ENCODE measurements at regions not wholly inside any gene's neighbourhood (a gene's known extent, or its start where the extent isn't known, plus 50 kb on each side); places are given as distances from the start of the nearest gene placed in this dataset.

DNA sequence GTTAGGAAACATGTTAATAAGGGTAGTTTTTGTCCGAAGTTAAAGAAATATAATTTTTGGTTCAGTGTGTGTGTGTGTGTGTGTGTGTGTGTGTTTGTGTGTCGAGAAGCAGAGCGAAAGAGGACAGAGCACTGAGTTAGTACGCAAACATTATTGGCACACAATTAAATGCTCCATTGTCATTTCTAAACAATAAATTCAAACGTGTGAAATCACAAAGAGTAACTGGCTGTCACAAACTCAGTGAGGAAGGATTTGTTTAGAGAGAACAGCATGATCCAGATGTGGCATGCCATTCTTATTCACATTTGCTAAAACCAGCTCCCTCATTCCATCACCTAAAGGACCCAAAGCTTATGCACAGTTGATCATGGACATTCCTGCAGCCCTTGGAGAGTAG, 970.8 kb downstream of the DTWD2 start:
- no peak for DNase-seq

DNA sequence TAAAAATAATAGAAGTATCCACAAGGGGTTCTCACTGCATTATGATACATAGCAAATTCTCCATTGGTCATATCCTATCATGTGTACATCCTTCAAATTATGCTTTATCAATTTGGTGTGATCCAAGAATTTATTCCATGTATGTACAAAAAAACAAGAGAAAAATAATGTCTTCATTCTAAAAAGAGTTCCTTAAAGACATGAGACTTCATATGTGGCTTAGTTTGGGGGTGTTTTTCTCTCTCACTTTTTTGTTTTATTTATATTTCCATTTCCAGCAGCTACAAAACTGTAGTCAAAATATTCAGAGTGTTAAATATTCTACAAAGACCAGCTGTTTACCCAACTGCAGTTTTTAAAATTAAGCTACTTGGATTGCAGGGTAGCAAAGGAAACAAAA, 972.0 kb downstream of the DTWD2 start:
- DNase-seq, result no peak

- DNase-seq, result no peak
Observed at GRCh38 chr5:118015511-118015910, 972.8 kb downstream of the DTWD2 start.

DNA sequence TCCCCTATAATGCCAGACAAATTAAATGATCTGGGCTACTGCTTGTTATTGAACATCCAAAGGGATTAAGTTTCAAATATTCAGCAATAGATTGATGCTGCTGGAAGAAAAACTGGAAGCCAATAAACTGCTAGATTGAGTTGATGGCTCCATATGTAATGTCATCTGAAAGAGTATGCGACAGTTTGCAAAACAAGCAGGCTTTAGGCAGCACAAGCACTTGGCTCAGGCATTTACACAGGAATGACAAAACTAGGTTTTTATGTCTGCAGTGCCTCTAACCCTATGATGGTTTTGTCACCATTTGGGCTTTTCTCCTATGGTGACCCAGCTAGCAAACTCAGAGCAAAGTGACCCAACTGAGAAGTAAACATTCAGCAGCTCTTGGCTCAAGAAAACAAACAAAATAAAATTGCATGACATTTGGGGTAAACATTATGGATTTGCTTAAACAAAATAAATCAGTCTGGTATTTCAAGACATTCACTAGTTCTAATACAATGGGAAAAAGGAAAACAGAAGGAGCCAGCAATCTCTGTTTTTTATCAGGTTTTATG, 978.5 kb downstream of the DTWD2 start:
- no peak for DNase-seq

DNA sequence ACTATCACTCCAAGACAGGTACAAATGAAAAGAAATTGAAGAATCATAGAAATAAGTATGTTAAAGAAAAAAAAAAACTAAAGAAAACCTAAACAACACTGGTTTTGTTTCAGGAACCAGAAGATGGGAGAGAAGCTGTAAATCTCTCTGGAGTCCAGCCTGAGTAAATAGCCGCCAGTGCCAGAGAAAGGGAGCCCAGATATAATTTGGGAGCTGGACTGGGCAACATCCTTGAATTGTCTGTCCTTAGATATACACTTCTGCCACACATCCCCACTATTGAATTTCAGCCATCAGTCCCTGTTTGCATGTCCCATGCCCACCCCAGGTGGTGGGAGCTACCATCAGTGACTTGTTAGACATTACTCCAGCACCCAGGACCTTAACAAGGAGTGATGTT, 979.6 kb downstream of the DTWD2 start:
- DNase-seq, result no peak

DNA sequence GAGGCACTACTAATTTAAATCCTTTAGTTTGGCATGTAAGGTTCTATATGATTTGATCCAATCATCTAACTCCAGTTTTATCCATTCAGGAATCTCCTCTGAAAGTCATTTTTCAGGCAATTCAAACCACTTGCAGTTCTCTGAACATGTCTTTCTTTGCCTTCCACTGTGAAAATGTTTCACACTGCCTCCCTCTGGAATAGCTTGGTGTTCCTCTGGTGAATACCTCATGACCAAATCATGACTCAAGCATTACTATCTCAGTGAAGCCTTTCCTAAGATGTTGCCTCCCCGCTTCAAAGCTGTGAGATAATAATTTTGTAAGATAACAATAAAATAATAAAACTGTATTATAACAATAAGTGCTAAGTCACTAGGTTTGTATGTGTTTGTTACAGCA, 981.1 kb downstream of the DTWD2 start:
- no peak for DNase-seq

- no peak for DNase-seq
Observed at GRCh38 chr5:118006219-118006618, 982.1 kb downstream of the DTWD2 start.

DNA sequence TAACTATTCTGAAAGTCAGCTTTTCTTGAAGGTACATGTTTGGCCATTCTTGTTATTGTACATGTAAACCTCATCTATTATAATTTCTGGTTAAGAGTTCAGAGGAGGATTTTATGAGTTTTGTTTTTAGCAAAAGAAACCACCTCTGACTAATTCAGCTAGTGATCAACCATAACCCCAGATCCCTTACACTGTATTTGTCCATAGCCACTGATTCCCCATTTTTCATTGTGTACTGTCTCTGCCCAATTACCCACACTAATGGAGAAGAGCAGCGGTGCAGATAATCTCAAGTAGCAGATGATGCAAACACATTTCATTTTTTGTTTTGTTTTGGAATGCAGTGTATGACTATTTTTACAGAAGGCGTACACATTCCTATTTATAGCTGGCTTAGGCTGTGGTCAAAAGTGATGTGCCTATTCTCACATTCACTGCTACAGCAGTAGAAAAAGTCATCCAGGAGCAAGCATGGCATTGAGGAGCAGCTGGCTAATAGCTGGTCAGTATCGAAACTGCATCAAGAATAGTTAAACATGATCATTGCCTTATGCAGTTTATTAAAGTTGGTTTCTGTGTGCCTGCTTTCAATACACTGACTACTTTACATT, 988.3 kb downstream of the DTWD2 start:
- no peak for DNase-seq

DNA sequence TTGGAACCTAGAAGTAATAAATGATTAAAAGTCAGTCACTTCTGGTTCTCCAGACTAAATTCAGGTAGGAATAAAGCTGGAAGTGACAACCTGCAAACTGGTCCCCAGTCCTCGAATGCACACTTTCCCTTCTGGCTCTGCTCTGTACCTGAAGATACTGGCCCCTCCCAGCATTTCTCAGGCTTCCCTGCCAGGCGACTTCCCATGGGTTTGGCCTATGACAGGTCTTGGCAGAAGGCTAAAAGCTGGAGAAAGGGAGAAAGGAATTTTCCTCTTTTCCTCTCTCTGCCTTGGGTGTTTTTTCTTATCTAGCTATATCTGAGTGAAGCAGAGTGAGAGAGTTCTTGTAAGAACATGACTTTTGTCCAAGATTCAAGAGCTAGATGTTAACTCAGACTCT, 1005.7 kb downstream of the DTWD2 start:
- DNase-seq, result no peak

- DNase-seq, result no peak
Observed at GRCh38 chr5:117973785-117974184, 1014.6 kb downstream of the DTWD2 start.

DNA sequence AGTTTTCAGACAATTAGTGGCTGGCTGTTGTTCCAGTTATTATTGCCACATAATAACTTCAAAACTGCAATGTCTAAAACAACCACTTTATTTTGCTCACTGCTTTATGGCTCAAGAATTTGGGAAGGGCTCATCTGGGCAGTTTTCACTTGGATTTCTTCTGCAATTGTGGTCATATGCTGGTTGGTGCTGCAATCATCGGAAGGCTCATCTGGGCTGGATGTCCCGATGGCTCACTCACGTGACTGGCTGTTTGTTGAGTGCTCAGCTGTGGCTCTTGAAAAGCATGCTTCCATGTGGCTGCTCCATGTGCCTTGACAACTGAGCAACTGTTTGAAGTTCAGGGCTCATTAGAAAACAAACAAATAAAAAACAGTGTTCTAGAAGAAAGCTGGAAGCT, 1032.5 kb downstream of the DTWD2 start:
- DNase-seq, result no peak

DNA sequence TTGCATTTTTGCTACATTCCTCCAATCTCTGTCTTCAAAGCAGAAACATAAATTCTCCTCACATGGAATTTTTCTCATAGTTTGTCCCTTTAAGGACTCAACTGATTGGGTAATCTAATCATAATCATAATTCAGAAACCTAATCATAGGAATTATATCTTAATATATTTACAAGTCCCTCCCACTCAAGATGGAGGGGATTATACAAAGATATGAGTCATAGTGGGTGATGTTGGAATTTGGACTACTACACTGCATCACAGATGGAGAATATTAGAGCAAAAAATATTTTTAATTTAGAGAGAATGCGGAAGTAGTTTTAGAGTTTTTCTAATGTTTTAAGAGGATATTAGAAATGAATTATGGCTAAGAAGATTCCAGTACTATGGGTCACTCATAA, 1034.0 kb downstream of the DTWD2 start:
- DNase-seq, result no peak

DNA sequence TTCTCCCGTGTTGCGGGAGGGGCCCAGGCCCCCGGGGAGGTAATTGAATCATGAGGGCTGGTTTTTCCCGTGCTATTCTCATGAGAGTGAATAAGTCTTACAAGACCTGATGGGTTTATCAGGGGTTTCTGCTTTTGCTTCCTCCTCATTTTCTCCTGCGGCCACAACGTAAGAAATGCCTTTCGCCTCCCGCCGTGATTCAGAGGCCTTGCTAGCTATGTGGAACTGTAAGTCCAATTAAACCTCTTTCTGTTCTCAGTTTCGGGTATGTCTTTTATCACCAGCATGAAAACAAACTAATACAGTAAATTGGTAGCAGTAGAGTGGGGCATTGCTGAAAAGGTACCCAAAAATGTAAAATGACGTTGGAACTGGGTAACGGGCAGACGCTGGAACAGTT, 1035.1 kb downstream of the DTWD2 start:
- no peak for DNase-seq

DNA sequence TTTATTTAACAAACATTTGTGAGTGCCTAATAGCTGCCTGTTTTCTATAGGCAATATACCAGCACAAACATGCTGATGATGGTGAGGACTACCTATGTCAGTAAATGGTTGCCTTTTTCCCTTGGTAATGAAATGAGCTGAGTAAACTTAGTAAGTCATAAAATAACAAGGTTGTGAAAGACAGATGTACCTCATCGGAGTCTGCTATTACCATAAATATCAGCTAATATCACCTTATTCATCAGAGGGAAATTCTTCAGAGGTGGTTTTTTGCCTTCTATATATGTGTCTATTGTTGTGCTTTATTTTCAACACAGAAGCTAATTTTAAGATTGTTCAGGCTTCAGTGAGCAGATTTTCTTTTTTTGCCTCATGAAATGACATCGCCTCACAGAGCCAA, 1040.5 kb downstream of the DTWD2 start:
- no peak for DNase-seq

GRCh38 chr5:117947121-117947520, 1041.2 kb downstream of the DTWD2 start:
- no peak for DNase-seq

- no peak for DNase-seq
Observed at GRCh38 chr5:117945258-117945657, 1043.1 kb downstream of the DTWD2 start.

DNA sequence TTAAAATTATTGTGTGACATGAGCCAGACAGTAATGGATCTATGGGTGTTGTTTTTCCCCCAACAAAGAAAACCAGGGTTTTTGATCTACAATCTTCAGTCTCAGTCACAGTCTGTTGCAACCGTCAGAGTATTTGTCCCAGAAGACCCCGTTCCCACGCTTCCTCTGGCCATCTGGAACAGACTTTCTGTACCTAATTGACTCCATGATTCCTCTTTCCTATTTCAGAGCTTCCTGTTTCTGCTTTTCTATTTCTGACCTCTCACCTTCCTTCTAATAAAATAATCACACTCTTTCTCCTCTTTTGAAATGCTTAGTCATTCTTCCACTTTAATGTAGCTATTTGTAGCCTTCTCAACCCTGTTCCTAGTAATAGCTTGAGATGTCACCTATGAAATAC, 1044.8 kb downstream of the DTWD2 start:
- DNase-seq, result no peak

DNA sequence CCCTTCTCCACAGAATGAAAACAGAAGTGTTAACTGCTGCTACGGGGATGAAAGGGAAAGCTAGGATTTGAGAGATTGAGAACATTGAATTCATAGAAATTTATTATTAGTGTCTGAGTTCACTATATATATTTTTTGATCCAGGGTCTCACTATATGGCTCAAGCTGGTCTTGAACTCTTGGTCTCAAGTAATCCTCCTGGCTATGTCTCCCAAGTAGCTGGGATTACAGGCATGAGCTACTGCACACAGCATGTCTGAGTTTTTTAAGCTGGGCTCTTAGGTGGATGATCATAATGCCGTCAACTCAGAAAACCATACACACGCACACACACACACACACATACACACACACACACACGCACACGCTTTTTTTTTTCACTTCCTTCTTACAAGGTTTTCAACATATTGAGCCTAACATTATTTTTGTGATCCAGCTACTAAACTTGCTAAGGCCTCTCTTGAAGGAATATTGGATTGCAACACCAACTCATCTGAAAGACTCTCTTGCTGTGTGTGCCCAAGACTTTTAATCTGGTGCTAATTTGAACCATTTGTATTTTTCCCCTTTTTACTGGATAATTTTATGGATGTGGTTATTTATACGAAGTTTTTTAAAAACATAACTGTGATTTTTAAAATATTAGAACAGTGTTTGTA, 1045.4 kb downstream of the DTWD2 start:
- no peak for DNase-seq

DNA sequence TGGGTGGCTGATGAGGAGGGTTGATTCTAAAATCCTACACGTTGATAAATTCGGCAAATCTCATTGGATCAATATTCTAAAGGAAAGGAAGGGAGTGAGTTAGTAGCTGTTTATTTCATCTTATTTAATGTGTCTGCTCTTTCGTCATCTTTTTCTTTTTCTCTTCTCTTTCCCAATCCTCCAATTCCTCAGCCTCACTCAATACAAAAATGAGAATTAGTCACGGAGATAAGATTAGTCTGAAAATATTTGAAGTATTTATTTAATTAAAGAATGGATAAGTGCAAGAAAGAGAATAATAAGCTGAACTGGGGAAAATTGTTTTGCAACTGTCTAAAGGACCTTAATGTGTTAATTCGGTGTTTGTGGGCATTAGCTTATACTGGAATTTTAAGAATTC, 1095.1 kb downstream of the DTWD2 start:
- no peak for DNase-seq

GRCh38 chr5:117892360-117892759, 1096.0 kb downstream of the DTWD2 start:
- DNase-seq, result no peak

- no peak for DNase-seq
Observed at GRCh38 chr5:117889596-117889995, 1098.8 kb downstream of the DTWD2 start.

DNA sequence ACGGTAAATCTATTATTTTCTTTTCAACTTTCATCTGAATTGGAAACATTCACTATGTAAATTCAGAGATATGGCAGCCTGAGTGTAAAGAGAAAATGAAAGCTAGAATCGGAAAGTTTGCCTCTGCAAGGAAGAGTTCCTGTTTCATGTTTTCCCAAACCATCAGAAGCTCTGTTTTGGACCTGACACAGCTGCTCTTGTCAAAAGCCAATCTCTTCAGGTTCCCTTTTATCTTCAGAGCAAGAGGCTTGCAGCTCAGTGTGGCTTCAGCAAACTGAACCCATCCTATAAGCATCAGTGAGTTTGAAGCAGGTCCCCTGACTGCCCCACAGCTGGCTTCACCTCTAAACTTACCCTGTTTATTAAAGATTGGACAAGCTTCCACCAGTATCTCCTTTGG, 1099.7 kb downstream of the DTWD2 start:
- no peak for DNase-seq

DNA sequence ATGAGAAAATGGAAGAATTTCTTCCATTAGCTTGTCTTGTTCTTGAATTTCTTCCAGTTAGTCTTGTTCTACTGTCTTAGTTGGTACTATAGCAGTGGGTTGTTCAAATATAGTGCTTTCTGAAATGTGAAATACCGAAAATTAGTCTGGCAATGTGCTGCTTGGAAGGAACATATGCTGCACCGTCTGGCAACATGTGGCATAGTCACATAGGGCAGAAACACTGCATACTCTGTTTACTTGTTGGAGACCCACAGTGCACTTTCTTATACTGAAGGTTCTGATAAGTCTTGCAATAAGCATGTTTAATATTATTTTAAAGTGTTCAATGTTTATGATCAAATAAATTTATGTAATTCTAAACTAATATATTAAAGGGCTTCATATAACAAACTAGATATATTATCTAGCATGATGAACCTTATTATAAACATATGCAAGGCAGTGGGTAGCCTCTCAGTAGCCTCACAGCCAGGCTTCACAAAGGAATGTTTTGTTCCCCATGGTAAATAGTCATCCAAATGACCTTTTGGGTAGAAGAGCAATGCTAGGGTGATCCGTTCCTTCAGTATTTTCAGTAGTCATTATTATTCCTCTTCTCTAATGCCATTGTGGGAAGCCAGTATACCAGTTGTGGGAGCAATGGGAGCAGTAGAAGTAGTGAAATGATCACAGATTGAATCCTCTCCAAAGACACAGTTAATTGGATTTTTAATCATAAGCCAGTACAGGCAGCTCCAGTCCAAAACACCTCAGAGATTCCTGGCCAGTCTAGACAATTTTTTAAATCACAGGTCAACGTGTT, 1106.7 kb downstream of the DTWD2 start:
- DNase-seq, result no peak

DNA sequence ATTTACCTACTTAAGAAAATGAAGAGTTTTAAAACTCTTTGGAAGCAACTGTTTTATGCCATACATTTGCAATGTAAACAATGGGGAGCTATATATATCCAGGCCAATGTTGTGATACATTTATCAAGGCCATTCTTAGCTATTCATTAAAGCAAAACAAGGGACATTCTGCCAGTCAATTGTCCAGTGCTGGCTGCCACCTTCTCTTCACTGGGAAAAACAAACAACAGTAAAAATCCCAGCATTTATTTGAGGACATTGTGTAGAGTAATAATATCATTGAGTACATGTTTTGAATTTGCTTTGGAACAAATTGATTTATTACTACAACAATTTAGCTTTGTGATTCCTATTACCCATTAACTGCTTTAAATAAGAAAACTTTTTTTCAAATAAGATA, 1107.4 kb downstream of the DTWD2 start:
- no peak for DNase-seq
